ENCODE measurements at regions not wholly inside any gene's neighbourhood (a gene's known extent, or its start where the extent isn't known, plus 50 kb on each side); places are given as distances from the start of the nearest gene placed in this dataset.

DNA sequence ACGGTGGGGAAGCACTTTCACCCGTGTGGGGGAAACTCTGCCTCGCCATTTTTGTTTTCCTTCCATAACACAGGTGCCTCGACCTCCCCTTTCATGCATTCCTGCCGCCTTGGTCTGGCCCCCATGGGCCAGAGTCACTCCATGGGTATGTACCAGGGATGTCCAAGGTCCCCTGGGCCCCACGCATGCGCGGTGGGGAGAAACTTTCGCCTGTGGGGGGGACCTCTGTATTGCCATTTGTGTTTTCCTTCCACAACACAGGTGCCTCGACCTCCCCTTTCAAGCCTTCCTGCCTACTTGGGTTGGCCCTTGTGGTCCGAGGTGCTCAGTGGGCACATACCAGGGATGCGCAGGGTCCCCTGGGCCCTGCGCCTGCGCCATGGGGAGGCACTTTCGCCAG is 345.8 kb downstream of the ALG10 start:
- H3K36me3 ChIP-seq (ENCODE audit: control insufficient read depth in 2 of 2, extremely low read depth in 1 of 2, insufficient read depth in 2 of 2, low read length in 2 of 2), result no peaks in the 10 kb centered on the region
- no TSS peak for BruUV-seq (replicated peaks)
- intact Hi-C loops (cut with micrococcal nuclease), result no loop called here
- TF ChIP-seq, protein P1, sequence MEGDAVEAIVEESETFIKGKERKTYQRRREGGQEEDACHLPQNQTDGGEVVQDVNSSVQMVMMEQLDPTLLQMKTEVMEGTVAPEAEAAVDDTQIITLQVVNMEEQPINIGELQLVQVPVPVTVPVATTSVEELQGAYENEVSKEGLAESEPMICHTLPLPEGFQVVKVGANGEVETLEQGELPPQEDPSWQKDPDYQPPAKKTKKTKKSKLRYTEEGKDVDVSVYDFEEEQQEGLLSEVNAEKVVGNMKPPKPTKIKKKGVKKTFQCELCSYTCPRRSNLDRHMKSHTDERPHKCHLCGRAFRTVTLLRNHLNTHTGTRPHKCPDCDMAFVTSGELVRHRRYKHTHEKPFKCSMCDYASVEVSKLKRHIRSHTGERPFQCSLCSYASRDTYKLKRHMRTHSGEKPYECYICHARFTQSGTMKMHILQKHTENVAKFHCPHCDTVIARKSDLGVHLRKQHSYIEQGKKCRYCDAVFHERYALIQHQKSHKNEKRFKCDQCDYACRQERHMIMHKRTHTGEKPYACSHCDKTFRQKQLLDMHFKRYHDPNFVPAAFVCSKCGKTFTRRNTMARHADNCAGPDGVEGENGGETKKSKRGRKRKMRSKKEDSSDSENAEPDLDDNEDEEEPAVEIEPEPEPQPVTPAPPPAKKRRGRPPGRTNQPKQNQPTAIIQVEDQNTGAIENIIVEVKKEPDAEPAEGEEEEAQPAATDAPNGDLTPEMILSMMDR (IDR thresholded peaks at IDR 0.05; ENCODE audit: extremely low read depth in 1 of 2, insufficient read depth in 1 of 2, low read depth in 1 of 2, low read length in 2 of 2), result no peak
- TF ChIP-seq JUN (IDR thresholded peaks at IDR 0.05; ENCODE audit: borderline replicate concordance, insufficient read depth, insufficient read length, low read depth) (no peak), POLR2A (IDR thresholded peaks at IDR 0.05; ENCODE audit: low read depth, low read length) (no peak)
- DNase-seq (ENCODE audit: low read depth, low spot score), result no peak
- H3K9ac ChIP-seq (replicated peaks; ENCODE audit: extremely low read depth, insufficient read depth, low read length), result no peak overlapping the region
- no peaks in the 10 kb centered on the region for H3K27me3 ChIP-seq (ENCODE audit: control insufficient read depth in 2 of 2, insufficient read depth in 2 of 2, low read length in 2 of 2)
- H3K27ac ChIP-seq (ENCODE audit: insufficient read depth, low read depth, low read length), result no peak overlapping the region
- ChIA-PET CTCF (no interaction called here), POLR2A (no interaction called here)
- H3K9me1 ChIP-seq (replicated peaks; ENCODE audit: control insufficient read depth, extremely low read depth, insufficient read depth, low read length), result no peaks in the 10 kb centered on the region
- H3K4me2 ChIP-seq (ENCODE audit: insufficient read depth, low read length), result no peak overlapping the region
- no peaks in the 10 kb centered on the region for H3K79me2 ChIP-seq (ENCODE audit: control insufficient read depth, insufficient read depth, low read length)
- no peaks in the 10 kb centered on the region for H3K4me1 ChIP-seq (ENCODE audit: control insufficient read depth, extremely low read depth, insufficient read depth, low read length)
- H3K9me3 ChIP-seq (replicated peaks; ENCODE audit: control insufficient read depth, insufficient read depth, low read length), result peaks cover 4% of the 10 kb centered on the region
- no peak overlapping the region for H3K4me3 ChIP-seq (replicated peaks in 1 of 3; ENCODE audit: insufficient read depth in 1 of 3, low read depth in 1 of 3, low read length in 3 of 3)
- dilution Hi-C loops (cut with MboI; ENCODE audit: extremely low pct_ligation_motif_present, low sequenced_read_pairs), result no loop called here
- no peak for FAIRE-seq
- no peak overlapping the region for H2AFZ ChIP-seq (ENCODE audit: low read depth, low read length)
- no peaks in the 10 kb centered on the region for H4K20me1 ChIP-seq (replicated peaks; ENCODE audit: control insufficient read depth, extremely low read depth, insufficient read depth, low read length)

DNA sequence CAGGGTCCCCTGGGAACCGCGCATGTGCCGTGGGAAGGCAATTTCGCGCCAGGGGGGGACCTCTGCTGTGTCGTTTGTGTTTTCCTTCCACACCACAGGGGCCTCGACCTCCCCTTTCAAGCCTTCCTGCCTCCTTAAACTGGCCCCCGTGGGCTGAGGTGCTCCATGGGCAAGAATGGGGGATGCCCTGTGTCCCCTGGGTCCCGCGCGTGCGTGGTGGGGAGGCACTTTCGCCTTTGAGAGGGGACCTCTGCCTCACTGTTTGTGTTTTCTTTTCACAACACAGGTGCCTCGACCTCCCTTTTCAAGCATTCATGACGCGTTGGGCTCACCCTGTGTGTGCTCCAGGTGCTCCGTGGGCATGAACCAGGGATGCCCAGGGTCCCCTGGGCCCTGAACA is 348.8 kb downstream of the ALG10 start:
- H3K36me3 ChIP-seq (ENCODE audit: control insufficient read depth in 2 of 2, extremely low read depth in 1 of 2, insufficient read depth in 2 of 2, low read length in 2 of 2), result no peaks in the 10 kb centered on the region
- H3K27ac ChIP-seq (ENCODE audit: insufficient read depth, low read depth, low read length), result no peak overlapping the region
- no peak overlapping the region for H3K4me3 ChIP-seq (replicated peaks in 1 of 3; ENCODE audit: insufficient read depth in 1 of 3, low read depth in 1 of 3, low read length in 3 of 3)
- H3K79me2 ChIP-seq (ENCODE audit: control insufficient read depth, insufficient read depth, low read length), result no peaks in the 10 kb centered on the region
- no peaks in the 10 kb centered on the region for H3K27me3 ChIP-seq (ENCODE audit: control insufficient read depth in 2 of 2, insufficient read depth in 2 of 2, low read length in 2 of 2)
- H4K20me1 ChIP-seq (replicated peaks; ENCODE audit: control insufficient read depth, extremely low read depth, insufficient read depth, low read length), result no peaks in the 10 kb centered on the region
- intact Hi-C loops (cut with micrococcal nuclease), result no loop called here
- no peak overlapping the region for H3K9ac ChIP-seq (replicated peaks; ENCODE audit: extremely low read depth, insufficient read depth, low read length)
- CTCF ChIA-PET, result no interaction called here
- H2AFZ ChIP-seq (ENCODE audit: low read depth, low read length), result no peak overlapping the region
- DNase-seq (ENCODE audit: low read depth, low spot score) (no peak), FAIRE-seq (no peak)
- dilution Hi-C loops (cut with MboI; ENCODE audit: extremely low pct_ligation_motif_present, low sequenced_read_pairs), result no loop called here
- POLR2A ChIA-PET, result no interaction called here
- TF ChIP-seq POLR2A (IDR thresholded peaks at IDR 0.05; ENCODE audit: low read depth, low read length) (no peak), JUN (IDR thresholded peaks at IDR 0.05; ENCODE audit: borderline replicate concordance, insufficient read depth, insufficient read length, low read depth) (no peak), EZH2 (IDR thresholded peaks at IDR 0.05; ENCODE audit: borderline replicate concordance, low read depth, low read length, severe bottlenecking) (no peak), GATA2 (IDR thresholded peaks at IDR 0.05; ENCODE audit: insufficient read depth, insufficient read length, low read depth, low read length) (no peak), FOS (IDR thresholded peaks at IDR 0.05; ENCODE audit: borderline replicate concordance, insufficient read depth, low read length) (no peak), POLR2AphosphoS5 (IDR thresholded peaks at IDR 0.05; ENCODE audit: insufficient read depth, low read depth, low read length) (no peak), MYC (IDR thresholded peaks at IDR 0.05; ENCODE audit: low read depth, low read length) (no peak)
- TF ChIP-seq, protein P2, sequence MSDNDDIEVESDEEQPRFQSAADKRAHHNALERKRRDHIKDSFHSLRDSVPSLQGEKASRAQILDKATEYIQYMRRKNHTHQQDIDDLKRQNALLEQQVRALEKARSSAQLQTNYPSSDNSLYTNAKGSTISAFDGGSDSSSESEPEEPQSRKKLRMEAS (IDR thresholded peaks at IDR 0.05; ENCODE audit: insufficient read depth, insufficient read length), result no peak
- TF ChIP-seq, protein P1 (IDR thresholded peaks at IDR 0.05; ENCODE audit: extremely low read depth in 1 of 2, insufficient read depth in 1 of 2, low read depth in 1 of 2, low read length in 2 of 2), result no peak
- H3K4me2 ChIP-seq (ENCODE audit: insufficient read depth, low read length), result no peak overlapping the region
- H3K4me1 ChIP-seq (ENCODE audit: control insufficient read depth, extremely low read depth, insufficient read depth, low read length), result no peaks in the 10 kb centered on the region
- H3K9me3 ChIP-seq (replicated peaks; ENCODE audit: control insufficient read depth, insufficient read depth, low read length), result peaks cover 4% of the 10 kb centered on the region
- no peaks in the 10 kb centered on the region for H3K9me1 ChIP-seq (replicated peaks; ENCODE audit: control insufficient read depth, extremely low read depth, insufficient read depth, low read length)
- no TSS peak for BruUV-seq (replicated peaks)
